HG03342 (cell line): ENCODE measurements at regions not wholly inside any gene's neighbourhood (a gene's known extent, or its start where the extent isn't known, plus 50 kb on each side); places are given as distances from the start of the nearest gene placed in this dataset.
"Not testable (repeated sequence)": the region's sequence is repeated elsewhere in the genome, so short reads cannot be mapped to it uniquely, and the experiment has no call there.

Source experiments
- ATAC-seq: cut with Tn5 transposase; IDR thresholded peaks from one replicate; pipeline ENCODE4 v1.9.1; 2021; ENCODE audit warnings: mild to moderate bottlenecking, moderate library complexity; ENCODE audit not compliant: unreplicated experiment

DNA sequence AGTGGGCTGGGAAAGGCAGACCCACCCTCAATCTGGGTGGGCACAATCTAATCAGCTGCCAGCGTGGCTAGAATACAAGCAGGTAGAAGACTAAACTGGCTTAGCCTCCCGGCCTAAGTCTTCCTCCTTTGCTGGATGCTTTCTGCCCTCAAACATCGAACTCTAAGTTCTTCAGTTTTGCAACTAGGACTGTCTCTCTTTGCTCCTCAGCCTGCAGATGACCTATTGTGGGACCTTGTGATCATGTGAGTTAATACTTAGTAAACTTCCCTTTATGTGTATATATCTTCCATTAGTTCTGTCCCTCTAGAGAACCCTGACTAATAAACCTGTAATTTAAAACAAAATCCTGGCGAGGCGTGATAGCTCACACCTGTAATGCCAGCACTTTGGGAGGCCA lies 51.8 kb upstream of the SLC39A8 start:
- ATAC-seq = not testable (repeated sequence)

DNA sequence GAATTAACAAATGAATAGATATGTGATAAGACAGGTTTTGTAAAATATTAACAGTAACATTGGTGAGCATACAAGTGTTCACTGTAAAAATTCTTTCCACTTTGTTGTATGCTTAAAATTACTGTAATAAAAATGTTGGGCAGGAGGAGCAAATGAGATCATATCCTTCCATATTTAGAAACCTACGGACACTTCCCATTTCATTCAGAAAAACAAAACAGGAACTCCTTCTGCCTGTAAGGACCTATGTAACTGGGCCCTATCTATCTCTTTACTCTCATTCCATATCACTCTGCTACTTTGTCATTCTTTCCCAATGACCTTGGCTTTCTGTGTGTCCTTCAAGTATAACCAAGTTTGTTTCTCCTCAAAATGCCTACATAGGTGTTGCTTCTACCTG lies 53.7 kb upstream of the SLC39A8 start:
- no peak for ATAC-seq

DNA sequence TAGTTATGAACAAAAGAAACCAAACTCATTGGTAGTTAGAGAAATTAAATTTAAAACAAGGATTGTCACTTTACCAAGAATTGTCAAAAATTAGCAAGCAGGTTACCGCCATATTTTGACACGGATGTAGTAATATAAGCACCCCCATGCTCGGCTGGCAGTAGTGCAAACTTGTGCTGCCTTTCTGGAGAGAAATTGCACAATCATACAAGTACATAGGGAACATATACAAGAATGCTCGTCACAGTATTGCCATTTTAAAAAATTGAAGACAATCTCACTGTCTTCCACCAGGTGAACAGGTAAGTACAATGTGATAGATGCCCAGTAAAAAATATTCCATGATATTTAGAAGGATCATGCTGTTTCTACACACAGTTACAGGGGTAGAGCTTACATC lies 55.6 kb upstream of the SLC39A8 start:
- no peak for ATAC-seq

DNA sequence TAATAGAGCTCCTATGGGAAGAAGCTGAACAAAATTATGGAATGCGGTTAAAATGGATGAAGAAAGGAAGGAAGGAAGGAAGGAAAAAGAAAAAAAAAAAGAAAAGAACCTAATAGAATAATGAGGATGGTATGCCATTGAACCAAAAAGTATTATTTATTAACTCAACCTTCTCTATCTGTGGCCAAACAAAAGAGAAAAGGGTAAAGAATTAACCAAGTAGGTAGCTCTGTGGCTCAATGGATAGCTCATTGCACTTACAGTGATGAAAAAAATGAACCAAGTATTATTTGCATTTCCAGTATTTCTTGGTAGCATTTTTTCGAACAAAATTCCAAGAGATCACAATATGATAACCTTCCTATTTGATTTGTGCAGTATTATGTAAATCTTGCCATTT lies 56.9 kb upstream of the SLC39A8 start:
- ATAC-seq = no peak

DNA sequence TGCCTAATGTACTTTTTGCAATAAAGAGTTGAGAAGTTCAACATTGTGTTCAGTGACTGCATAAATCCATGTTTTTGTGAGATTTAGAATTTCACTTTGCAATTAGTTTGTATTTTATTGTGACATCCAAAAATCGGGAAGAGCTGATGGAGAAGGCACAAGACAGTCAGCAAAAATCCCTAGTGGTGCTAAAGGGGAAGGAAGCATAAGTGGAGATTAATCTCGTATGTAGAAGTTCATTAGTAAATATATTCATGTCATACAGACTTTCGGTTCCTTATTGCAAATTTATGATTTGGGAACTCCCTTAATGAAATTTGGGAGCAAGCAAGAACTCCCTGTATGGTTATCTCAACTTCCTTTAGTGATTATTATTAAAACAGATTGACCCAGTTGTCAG lies 57.8 kb upstream of the SLC39A8 start:
- ATAC-seq = no peak

DNA sequence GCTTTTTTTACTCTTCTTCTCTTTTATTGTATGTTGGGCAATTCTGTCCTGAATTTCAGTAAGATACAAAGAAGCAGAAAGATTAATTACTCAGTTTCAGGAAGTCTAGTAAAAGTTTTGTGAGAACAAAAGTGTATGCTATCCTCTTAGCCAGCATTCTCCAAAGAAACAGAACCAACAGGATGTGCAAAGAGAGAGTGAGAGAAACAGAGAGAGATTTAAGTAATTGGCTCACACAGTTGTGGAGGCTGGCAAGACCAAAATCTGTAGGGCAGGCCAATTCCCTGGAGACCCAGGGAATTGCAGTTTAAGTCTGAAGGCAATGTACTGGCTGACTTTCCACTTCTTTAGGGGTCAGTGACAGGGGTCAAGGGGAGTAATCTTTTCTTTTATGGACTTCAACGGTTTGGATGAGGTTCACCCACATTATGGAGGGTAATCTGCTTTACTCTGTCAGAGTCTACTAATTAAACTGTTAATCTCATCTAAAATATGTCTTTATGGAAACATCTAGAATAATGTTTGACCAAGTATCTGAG lies 59.2 kb upstream of the SLC39A8 start:
- ATAC-seq = no peak

DNA sequence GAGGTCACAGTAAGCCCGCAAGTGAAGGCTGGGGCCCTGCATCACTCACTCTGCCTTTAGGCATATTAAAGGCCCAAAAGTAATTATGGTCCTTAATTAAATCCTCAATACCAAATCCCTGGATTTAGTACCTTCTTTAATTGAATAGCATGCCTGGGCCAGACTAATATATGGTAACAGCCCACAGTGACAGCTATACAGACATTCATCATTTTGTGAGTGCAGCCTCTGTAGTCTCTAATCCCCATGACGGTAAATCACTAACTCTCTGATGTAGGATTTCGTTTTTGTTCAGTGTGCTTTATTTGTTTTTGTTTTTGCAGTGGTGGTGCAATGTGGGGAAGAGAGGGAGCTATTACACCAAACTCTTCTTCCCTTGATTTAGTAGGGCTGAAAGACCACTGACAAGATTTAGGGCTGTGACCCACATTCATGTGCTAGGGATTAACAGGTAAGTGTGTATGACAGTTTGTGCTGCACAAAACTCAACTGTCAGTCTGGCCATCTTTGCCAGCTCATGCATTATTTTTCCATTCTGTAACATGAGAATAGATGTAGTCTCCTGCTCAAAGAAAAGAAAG lies 60.6 kb upstream of the SLC39A8 start:
- no peak for ATAC-seq

DNA sequence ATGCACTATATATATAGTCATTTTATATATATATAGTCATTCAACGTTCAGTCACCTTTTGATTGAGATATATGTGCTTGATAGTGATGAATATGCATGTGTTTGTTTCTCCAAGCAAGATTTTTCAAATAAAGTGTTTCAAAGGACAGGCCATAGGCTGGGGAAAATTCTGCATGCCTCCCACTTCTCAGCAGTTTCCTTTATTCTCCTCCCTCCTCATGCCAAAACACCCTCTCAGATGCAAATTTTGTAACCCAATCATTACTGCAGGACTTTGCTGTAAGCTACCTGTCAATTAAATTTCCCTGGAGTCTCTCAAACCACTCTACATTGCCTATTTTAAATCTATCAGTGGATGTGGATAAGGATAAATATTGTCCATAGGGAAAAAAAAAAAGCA lies 65.6 kb upstream of the SLC39A8 start:
- not testable (repeated sequence) for ATAC-seq

DNA sequence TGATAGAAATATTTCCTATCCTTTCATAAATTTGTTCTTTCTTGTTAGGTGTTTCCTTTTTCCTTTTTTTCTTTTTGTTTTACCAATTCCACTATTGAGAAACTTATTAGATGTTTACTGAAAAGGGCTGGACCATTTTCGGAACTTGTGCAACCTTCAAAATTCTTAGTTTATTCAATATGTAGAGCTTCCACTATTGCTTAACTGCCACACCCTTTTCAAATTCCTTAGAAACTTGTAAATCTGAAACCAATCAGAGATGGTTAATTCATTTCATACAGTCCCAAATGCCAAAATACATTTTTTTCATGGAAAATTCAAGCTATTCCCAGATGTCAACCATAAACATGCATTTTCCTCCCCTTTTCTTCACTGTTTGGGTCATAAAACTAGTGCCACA lies 66.1 kb upstream of the SLC39A8 start:
- ATAC-seq = no peak

DNA sequence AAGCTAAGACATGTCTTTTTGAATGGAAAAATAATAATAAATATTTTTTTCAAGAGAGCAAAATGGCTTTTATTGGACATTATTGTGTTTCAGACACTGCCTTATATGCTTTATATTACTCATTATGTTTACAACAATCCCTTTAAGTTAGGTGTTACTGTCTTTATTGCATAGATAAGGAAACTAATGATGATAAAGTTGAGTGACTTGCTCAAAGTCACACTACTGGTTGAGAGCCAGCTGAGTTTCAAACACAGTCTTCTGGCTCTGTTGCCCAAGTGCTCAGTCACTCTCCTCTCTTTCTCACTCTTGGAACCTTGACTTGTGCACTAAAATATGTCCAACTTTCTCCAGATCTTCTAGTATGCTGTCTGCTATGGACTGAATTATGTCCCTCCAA lies 71.5 kb upstream of the SLC39A8 start:
- no peak for ATAC-seq

DNA sequence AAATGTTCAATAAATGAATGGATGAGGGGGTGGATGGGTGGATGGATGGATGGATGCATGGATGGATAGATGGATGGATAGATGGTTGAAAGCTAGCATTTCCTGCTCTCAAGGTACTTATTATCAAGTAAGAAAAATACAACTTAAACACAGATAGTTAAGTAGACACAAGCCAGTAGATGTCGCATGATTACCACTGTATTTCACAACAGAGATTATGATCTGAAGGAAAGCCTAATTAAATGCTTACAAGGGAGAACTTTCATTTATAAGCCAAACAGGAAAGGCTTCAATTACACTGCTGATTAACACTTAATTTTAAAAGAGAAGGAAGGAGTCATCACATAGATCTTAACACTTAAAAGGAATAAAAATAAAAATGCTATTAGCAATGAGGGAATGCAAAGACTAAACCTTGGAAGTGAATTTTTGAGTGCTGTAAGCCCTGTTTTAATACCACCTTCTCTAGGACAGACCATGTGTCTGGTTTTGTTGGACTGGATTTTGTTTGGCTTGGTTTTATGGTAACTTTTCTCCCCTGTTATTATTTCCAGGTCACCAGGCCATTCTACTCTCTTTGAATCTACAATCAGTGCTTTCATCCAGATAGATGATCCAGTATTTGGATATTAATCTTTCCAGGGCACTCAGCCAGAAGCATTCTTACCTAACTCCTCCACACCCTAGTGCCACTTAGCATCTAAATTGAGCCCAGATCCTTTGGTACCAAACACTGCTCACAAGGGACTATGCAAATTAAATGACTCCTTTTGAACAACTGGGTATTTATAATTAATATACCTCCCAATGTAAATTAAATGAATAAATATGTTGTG lies 75.5 kb upstream of the SLC39A8 start:
- ATAC-seq = no peak

DNA sequence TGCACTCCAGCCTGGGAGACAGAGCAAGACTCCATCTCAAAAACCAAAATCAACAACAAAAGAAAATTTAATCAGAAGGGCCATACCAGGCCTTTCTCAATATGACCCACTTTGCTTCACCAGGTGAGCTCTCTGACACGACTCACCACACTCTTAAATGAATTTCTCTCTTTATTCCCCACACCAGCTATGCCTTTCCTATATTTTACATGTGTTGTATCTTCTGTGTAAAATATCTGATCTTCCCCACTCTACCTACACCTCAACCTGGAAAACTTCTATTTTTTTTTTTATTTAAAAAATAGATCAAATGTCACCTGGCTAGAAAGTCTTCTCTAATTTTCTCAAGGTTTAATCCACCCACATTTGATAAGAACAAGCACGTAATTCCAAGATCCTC lies 77.6 kb upstream of the SLC39A8 start:
- no peak for ATAC-seq

DNA sequence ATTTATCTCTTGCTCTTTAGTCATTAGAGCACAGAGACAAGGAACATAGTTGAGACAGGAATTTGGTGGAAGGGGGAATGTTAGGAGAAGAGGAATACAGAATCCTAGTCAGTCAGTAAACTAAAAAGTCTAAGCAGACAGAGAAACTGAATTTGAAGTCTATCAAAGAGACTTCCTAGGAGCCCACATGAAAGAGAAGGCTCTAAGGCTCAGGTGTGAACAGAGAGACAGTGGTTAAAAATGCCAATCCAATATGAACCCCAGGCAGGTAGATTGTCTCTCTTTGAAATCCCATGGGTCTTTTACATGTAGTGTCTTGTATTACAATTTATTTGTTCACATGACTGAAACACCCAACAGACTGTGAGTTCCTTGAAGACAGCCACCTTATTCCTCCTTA lies 77.8 kb upstream of the NFKB1 start:
- ATAC-seq = no peak

DNA sequence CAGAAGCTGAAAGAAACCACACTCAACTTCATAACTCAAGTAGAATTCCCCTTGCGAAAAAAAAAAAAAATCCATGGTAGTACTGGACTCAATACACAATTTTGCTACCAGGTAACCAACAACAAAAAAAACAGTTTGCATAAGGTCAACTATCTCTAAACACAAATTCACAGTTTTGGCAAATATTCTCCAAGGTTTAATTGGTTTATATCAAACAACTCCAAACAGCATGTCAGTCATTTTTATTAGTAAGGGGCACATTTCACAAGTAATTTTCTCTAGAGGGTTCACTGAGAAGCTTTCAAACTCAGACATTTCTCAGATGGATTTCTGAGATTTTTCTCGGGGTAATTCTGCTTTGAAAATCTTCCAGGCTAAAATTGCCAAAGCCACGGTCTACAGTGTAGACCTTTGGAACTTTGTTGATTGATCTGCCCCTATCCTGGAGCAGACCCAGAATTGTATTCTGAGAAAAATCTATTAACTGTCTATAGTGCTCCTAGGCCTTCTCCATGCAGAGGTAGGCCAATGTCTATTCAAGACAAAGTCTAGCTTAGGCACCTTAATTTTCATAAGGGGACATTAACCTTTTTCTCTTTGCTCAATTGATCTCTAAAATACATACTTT lies 73.7 kb upstream of the NFKB1 start:
- no peak for ATAC-seq

DNA sequence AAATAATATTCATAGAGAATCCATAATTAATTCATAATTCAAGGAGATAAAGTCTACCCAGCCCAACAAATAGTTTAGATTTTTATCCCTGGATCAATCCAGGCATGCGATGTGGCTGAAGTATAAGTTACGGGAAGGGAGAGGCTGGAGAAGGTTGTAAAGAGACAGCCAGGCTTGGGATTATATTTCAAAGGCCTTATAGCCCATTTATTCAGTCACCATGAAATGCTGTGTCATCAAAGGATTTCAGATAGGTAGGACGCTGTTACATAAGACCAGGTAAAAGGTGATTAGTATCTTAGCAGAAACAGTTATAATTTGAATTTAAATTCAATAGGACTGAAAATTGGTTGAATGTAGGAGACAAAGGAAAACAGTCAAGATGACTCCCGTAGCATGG lies 73.0 kb upstream of the NFKB1 start:
- no peak for ATAC-seq

DNA sequence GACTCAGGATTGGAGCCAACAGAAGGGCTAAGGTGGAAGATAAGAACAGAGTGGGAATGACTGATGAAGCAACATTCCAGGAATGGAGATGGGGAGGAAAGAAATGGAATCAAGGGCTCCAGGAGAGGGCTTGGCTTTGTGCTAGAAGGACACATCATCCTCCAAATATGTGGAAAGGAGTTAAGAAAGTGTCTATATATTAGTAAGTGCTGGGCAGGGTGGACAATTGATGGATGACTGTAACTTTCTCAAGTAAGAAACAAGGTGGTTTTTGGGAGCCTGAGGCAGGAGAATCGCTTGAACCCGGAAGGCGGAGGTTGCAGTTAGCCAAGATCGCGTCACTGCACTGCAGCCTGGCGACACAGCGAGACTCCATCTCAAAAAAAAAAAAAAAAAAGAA lies 71.6 kb upstream of the NFKB1 start:
- no peak for ATAC-seq

DNA sequence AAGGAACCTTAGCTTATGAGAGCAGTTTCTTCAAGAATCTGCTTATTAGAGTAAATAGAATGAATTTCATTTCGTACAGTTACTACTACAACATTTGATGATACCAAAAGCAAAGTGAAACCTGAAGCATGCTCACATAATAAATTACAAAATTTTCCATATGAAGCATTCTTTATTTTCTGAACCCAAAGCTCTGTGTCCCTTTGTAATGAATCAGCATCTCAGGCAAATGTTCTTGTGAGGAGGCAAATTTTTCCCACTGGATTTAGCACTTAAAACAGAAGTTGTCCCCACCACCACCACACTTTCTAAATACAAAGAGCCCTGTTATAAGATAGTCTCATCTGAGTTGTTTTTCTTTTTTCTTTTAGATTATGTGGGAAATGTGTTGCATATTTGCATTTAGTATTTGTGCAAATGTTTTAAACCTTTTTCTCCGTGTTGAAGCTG lies 70.7 kb upstream of the NFKB1 start:
- ATAC-seq = no peak

DNA sequence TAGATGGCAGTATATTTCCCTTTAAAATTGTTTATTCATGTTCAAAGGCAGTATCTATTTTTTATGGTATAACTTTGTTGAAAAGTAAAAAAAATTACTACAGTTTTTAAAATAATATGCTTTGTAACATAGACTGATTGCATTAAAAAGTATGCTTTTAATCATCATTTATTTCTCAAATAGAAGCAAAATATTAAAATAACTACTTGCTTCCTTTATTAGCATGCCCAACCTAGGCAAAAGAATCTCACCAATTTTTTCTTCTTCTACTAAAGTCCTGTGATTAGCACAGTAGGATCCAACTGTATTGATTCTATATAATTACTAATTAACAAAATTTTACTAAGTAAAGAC lies 69.6 kb upstream of the NFKB1 start:
- ATAC-seq = no peak

DNA sequence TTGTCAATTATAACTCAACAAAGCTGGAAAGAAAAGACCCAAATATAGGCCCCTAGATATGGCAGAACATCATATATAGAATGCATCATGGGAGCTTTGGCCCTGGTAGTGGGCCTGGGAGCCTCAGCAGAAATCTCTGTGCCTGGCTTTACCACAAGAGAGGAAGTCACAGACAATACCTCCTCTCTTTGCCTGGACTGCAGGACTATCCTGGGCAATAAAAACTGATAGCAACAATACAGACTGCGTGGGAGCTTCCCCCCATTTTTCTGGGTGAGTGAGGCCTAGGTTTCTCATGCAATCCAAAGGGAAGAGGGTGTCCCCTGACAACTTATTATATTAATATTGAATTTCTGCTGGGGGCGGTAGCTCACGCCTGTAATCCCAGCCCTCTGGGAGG lies 64.0 kb upstream of the NFKB1 start:
- no peak for ATAC-seq

DNA sequence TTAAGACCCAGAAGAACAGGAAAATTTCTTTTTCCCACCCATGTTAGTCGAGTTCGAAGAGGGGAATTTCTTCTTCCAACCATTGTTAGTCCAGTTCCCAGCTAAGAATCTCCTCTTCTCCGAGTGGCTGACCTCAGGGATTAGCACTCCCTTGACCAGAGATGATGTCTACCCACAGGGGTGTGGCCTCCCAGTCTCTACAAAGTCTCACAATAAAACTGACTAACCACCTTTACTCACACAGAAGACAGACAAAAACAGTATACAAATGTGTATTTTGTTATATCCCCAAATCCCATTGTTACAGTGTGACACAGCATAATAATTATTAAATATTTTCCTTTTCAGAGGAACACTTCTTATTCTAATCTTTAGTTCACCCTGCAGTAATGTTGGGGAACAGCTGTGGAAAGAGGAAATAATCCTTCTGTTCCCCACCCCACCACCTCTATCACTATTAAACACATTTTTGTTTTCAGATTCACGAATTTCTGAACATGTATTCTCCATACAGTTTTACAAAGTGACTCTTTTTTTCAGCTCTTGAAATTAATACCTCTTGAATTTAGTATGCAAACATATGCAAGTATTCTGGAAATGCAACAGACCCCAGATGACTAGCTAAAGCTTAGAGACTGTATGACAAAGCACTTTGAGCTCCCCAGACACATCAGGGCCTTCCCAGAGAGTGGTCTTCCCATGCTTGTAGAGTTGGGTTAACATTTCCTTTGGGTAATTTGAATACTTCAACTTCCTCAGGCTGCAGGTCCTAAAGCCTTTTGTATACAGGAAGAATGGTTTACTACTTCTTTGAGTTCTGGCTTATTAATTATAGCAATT lies 62.5 kb upstream of the NFKB1 start:
- ATAC-seq = no peak

DNA sequence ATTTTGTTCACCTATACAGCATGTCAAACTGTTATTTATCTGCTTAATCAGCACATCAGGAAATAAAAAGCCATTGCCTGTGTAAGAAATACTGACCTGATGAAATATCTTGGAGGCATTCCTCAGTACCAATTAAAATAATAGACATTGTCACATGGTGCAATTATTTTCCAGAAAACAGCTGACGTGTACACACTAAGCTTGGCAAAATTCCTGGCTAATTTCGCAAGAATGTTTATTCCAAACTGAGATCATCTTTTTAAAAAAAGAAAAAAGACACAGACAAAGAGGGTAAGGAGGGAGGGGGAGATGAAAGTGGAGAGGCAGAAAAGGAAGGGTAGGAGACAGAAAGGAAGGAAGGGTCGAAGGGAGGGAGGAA lies 61.9 kb upstream of the NFKB1 start:
- no peak for ATAC-seq
